ENCODE measurements at regions not wholly inside any gene's neighbourhood (a gene's known extent, or its start where the extent isn't known, plus 50 kb on each side); places are given as distances from the start of the nearest gene placed in this dataset.

DNA sequence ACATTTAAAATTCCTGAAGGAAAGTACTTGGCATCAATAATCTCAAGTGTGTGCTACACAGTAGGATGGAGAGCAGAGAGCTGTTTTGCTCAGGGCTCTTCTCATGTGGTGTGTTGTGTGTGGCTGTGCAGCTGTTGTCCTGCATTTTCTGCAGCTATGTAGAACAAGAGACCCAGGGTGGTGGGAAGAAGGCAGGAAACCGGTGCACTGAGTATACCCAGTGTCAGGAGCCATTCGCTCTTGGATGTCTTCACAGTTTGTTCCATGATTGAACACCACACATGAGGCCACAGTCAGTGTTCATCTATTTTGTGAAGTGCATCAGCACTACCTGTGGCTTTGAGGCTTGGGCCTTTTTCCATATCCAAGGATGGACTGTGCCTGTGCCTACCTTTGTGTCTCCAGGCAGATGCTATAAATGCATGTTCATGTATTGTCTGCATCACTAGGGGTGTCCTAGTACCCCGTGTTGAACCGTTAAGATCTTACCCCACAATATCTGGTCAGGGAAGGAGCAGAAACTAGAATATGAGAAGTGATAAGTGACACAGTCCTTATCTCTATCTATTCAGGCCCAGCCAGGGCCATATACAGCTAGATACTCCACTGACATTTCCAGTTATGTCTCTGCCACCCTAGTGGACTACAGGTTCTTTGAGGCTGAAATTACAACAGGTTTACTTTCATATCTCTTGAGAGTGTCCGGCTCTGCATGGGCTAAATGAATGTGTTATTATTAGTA is 194.3 kb downstream of the NR2F2 start:
- no peak for DNase-seq (ENCODE audit: low read depth, low spot score)

DNA sequence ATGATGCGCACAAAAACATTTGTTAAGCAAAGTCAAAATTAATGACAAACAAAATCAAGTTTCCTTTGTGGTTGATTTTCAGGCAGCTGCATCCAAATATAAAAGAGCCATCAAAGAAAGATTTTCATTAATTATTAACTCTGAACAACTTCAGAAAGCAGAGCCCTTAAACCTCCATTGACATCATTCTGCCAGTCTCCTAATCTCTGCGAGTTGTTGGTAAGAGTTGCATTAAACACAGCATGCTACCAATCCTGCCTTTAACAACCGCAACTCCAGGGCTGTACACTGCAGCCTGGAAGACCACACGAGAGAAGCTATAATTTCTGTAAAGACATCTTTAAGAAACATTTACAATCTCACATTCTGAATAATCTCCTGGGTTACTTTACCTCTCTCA is 204.6 kb downstream of the NR2F2 start:
- DNase-seq (ENCODE audit: low read depth, low spot score): no peak

DNA sequence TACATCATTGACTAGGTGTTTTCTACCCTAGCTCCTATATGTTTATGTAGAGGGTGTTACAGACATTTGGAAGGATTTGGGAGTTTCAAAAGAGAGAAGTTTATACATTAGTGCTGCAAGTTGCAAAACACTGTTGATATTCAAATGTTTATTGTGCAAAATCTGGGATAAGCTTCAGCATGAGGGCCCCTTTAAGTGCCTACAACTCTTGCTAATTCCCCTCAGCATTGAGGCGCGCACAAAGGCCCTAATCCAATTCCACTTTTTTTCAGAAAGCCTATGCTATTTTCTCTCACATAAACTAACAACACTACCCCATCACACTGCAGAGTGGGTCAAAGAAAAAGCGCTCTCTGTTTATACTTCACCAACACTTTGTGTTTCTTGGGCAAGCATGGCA is 208.0 kb downstream of the NR2F2 start:
- DNase-seq (ENCODE audit: low read depth, low spot score): no peak

DNA sequence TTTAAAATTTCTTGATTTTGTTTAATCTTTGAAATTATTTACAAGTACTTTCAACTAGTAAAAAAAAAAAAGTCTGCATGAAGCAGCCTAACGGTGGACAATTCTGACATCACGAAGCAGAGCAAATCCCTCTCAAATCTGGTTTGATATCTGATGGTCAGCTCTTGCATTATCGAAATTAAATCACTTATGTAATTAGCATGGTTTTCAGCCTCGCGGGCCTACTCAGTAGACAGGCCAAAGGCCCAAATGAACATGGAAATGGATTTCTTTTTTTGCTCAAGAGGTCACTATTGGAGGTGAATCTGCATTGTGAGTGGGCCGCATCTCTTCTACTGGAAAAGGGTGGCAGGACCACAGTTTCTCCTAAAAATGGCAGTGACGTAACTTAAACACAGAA is 209.8 kb downstream of the NR2F2 start:
- DNase-seq (ENCODE audit: low read depth, low spot score): no peak

DNA sequence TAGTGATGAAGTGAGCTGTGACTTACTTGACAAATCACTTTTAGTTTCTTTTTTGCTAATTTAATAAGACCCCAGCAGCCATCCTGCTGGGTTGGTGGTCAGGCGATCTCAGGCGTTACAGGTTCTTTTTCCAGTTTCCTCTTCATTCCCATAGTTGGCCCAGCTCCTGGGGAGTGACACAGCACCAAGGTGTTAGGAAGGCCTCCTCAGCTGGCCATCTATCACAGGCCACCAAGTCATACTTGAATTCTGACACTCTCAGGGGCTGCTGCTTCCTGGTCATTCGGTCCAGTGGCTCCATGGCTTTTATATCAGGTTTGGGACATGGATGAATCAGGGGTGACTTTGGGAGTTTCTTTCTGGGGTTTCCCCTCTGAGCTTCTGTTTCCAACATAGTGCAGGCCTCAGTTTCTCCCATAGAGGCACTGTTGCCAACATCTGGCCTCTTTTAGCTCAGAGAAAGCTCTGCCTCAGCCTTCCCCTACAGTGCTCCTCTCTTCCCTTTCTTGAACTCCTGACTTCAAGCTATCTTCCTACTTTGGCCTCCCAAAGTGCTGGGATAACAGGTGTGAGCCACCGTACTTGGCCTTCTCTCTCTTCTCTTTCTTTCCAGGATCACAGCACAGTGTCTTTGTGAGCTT is 211.8 kb downstream of the NR2F2 start:
- no peak for DNase-seq (ENCODE audit: low read depth, low spot score)

DNA sequence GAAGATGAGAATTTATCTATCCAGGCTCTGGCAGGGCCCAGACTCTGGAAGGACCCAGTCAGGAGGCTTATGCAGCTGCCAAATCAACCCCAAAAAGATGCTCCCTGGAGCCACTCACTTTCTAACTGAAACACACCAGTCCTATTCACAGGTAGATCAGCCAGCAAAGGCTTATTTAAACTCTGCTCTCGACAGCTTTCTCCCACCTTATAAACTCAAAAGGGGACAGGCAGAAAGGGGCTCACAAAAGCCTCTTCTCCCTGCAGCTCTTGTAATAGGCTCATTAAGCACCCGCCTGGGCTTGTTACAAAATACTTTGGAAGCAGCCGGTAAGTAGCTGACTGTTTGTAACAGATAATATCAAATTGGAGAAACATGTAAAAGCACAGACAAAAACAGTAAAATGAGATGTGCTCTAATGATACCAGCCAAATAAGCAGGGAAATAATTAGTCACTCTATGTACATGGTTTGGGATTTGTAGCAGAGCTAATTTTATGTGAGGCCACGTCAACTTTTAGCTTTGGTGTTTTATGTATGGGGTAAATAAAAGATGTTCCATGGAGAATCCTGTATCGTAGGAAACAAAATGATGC is 213.8 kb downstream of the NR2F2 start:
- DNase-seq (ENCODE audit: low read depth, low spot score): no peak

DNA sequence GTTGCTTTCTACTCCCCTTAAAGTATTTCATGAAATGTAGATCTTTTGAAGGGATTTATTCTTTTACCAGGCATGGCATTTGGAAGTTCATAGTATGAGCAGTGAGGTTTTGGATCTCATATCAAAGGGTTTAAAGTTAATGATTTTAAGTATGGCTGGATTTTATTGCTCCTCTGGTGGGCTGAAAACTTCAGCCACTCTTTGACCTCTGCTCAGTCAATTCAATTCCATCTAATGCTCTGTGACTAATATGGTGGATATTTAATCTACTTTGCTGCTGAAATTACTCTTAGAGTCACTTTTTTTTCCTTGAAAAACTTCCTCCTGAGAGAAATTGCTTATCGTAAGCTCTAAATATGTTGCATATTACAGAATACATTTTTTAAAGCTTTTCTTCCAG is 218.6 kb downstream of the NR2F2 start:
- no peak for DNase-seq (ENCODE audit: low read depth, low spot score)

DNA sequence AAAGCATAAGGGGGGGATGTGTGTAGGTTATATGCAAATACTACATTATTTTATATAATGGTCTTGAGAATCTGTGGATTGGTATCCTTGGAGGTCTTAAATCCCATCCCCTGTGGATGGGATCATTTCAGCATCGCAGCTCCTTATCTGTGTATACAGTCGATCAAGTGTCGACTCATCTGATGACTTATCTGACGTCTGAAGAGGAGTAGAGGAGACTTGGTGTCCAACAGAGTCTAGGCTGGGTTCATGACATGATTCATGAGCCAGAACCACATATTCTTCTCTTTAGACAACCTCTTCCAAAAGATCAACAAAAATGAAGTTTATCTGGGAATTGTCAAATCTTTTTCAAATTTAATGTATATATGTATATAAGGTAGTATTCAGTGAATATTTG is 220.7 kb downstream of the NR2F2 start:
- no peak for DNase-seq (ENCODE audit: low read depth, low spot score)

DNA sequence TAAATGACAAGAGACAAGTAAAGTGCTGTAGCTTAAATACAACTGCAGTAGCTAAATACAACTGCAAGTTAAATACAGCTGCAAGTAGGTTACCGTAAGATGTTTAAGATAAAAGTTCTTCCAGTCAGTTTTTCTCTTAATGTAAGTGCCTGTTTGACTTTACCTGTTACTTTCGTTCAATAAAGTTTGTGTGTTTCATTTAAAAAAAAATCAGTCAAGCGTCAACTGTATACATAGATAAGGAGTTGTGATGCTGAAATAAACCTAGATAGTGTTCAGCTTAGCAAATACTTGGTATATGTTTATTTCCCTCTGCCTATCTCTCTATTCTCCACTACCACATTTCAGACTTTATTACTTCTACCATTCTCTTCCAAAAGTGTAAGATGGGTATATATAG is 221.2 kb downstream of the NR2F2 start:
- DNase-seq (ENCODE audit: low read depth, low spot score): no peak

DNA sequence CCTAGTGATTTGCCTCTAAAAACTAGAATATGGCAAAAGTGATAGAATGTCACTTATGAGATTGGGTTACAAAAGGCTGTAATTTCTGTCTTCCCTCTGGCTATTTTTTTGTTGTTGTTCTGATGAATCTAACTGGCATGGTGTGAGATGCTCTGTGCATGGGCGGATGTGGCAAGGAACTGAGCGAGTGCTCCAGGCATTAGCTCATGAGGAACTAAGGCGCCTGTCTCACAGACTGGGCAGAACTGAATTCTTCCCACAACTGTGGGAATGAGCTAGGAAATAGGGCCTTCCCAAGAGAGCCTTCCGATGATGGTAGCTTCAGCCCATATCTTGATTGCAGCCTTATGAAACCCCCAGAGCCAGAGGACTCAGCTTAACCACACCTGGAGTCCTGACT is 222.5 kb downstream of the NR2F2 start:
- no peak for DNase-seq (ENCODE audit: low read depth, low spot score)

DNA sequence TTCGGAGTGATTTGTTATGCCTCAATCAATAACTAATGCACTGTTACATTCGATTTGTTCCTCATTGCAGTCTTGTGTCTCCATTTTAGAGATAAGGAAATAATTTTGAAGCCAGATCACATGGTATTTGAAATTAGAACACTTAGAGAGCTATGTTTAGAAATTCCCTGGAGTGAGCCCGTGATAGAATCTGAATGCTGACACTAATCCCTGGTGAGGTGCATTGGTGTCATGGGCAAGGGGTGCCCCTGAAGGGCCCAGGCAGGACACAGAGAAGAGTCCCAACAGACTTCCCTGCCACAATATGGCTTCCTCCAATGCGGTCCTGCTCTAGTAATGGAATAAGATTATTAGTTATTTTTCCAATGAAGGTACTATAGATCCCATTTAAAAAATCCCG is 223.0 kb downstream of the NR2F2 start:
- DNase-seq (ENCODE audit: low read depth, low spot score): no peak

DNA sequence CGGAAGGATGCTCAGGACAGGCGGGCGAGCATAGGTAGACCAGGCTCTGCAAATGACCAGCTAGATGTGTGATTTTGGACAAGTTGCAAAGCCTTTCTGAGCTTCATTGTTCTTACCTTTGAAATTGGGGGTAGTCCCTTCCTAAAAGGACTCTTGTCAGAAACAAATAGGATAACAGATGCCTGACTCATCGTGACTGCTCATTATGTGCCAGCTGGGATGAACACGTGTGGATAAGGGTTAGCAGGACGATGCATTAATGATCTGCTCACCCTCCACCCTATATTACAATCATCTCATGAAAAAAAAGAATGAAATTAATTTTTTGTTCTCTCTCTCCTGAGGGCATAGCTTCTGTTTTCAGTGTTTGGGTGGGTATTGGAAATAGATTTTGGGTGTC is 223.4 kb downstream of the NR2F2 start:
- DNase-seq (ENCODE audit: low read depth, low spot score): no peak

DNA sequence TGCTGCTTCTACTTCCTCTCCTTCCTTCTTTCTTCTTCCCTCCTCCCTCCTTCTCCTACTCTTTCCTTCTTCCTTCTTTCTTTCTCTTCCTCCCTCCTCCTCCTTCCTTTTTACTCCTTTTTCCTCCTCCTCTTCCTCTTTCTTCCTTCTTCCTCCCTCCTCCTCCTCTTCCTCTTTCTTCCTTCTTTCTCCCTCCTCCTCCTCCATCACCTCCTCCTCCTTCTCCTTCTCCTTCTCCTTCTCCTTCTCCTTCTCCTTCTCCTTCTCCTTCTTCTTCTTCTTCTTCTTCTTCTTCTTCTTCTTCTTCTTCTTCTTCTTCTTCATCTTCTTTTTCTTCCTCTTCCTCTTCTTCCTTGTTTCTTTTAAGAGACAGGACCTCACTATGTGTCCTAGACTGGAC is 224.0 kb downstream of the NR2F2 start:
- no peak for DNase-seq (ENCODE audit: low read depth, low spot score)

DNA sequence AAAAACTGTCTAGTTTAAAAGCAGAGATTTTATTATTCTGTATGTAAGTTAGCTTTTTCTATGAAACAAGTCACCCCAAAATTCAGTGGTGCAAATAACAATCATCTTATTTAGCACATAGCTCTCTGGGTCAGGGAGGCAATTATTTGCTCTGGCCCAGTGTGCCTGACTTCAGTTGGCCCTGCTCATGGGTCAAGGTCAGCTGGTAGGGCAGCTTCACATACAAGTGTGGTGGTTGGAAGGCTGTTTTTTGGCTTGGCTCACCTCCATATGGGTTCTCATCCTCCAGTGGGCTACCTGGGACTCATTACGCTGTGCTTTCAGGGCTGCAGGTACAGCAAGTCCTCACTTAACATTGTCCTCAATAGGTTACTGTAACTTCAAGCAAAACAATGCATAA is 228.6 kb downstream of the NR2F2 start:
- DNase-seq (ENCODE audit: low read depth, low spot score): no peak

DNA sequence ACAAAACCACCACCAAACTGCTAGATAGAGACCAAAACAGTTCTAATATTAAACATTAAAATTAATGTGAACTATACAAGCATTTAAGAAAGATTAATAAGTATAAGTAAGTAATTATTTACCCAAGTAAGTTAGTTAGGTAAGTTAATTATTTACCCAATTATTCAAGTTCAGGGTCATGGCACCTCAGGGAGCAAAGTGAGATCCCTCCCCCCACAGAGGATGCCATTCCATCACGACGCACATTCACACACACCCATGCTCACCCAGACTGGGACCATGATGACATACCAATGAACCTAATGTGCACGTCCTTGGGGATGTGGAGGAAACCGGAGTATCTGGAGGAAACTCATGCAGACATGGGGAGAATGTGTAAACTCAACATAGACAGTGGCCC is 229.1 kb downstream of the NR2F2 start:
- no peak for DNase-seq (ENCODE audit: low read depth, low spot score)

DNA sequence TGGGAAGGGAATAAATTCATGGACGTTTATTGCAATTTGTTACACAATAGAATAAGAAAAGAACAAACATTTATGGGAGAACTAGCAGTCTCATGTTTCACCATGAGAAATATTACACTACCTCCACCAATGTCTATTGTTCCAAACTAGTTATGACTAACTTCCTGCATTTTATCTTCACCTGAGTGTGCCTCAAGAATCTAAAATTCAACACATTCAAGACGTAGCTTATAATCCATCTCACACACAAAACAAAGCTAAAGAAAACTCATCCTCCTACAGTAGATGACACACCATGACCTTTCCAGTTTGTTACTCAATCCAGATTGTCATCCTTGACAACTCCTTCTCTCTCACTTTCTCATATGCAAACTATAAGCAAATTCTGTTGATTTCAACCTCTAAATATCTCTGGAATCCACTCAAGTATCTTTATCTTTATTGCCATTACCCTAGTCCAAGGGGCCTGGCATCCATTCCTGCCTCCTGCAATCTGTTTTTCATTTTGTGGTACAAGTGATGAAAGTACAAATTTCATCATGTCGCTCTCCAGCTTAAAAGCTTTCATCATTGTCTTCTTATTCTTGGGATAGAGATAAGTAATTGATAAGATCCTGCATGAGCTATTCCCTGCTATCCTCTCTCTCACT is 229.9 kb downstream of the NR2F2 start:
- DNase-seq (ENCODE audit: low read depth, low spot score): no peak

DNA sequence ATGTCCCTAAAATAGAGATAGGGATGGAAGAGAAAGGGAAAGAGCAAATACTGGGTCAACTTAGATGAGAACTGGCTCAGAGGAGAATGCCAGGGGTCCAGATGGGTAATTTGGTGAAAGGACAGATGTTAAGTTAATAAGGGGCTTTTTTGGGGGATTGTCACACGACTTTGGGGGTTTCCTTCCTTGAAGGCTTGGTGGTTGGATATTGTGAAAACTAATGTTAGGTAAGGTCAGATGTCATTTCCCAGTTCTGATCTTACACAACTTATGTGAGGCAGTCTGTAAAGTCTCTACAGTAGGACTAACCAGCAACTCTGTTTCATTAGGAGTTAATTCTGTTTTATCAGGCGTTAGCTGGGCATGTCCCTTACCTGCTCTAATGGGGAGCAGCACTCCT is 231.1 kb downstream of the NR2F2 start:
- DNase-seq (ENCODE audit: low read depth, low spot score): no peak

DNA sequence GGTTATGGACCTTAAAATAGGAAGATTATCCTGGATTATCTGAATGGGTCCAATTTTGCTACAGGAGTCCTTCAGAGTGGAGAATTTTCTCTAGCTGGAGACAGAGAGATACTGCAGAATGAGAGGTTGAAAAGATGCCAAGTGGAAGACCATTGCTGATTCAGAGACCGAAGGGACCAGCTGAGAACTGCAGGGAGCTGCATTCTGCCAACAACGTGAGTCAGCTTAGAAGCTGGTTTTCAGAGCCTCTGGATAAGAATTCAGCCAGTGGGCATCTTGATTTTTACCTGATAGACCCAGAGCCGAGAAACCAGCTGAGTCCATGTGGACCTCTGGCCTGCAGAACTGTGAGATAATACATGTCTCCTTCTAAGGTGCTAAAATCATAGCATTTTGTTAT is 234.0 kb downstream of the NR2F2 start:
- no peak for DNase-seq (ENCODE audit: low read depth, low spot score)

DNA sequence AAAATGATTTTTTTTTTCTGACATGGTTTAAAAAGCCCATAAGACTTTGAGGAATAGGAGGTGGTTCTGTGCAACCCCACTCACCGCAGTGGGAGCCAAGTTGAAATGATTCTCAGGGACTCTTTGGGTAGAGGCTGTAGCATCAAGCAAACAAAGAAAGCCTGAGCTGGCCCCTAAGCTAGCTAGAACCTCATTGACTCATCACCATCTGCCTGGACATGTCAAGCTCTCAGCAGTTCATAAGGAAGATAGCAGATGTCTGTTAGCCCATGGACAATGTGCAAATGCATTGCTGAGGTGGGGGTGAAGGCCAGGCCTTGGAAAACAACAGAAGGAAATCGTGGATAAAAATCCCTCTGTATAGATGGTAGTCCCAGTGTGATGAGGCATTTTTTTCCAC is 234.8 kb downstream of the NR2F2 start:
- no peak for DNase-seq (ENCODE audit: low read depth, low spot score)

DNA sequence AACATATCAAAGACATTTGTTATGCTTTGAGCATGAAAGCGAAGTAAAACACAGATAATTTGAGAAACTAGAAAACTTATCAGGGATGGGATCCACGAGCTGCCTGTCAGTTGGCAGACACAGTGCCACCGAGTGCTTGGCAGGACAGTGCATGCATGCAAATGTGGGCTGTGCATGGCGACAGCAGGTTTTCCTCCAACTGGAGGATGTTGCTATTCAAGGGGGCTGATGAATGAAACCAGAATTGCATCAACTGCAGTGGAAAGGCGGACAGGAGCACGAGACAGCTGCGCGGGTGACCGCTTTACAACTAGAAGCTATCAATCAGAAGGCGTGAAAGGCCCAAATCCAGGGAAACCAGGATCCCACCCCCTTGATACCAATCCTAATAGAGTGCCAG is 244.3 kb downstream of the NR2F2 start:
- DNase-seq (ENCODE audit: low read depth, low spot score): no peak

DNA sequence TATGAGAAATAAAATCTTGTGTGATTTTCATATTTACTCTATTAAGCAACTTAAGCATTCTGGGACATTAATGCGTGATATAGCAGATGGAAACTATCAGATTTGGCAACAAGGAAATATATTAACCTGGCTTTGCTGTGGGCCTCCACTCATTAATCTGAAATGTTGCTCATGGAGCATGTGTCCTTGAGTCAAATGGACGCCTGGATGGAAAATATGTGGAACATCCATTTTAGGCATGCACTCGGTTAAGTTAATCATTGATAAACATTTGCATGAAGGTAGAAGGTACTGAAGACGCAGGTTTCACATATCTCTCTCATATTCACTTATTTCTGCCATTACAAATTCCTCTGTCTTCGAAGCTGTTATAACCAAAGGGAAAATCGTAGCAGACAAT is 246.1 kb downstream of the NR2F2 start:
- no peak for DNase-seq (ENCODE audit: low read depth, low spot score)

DNA sequence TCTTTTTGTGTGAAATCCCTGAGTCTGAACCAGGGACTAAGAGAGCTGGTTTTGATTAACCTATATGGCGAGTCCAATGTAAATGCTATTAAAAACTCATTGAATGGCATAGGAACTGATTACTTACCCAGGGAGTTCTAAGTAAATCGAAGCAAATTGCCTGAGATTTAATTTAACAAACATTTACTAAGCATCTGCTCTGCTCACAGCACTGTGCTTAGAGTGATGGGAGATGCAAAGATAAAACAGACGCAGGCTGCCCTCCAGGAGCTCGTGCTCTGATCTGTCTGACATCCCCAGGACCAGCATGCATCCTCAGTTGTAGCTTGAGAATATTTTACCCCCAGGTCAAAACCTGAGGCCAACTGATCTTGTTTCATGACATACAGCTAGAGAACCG is 247.9 kb downstream of the NR2F2 start:
- DNase-seq (ENCODE audit: low read depth, low spot score): no peak

DNA sequence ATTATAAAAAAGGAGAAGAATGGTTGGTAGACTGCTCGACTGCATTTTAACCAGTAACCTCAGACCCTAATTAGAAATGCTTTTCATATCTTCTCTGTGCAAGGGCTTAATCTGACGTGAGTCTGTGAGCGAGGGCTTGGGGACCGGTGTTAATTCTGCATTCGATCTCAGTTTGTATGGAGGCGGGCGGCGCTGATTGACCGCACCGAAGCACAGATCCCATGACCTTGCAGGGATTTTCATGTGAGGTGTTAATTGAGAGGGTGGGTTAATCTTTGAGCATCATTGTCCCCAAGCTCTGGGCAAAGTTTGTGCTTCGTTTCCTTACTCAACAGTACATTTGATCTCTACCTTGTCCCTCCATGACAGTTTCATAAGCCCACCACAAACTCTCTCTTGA is 250.9 kb downstream of the NR2F2 start:
- no peak for DNase-seq (ENCODE audit: low read depth, low spot score)
